DMS79 treated with DMSO at 0.1 percent for 48 hours (cell line): ENCODE measurements at regions not wholly inside any gene's neighbourhood (a gene's known extent, or its start where the extent isn't known, plus 50 kb on each side); places are given as distances from the start of the nearest gene placed in this dataset.

Experiments used
- DNase-seq: peaks from one replicate; lab custom pipeline; 2025; lab: John Stamatoyannopoulos, UW

- no peak for DNase-seq
Measured at GRCh38 chr11:101211407-101211975, 81.9 kb upstream of the PGR start.

DNA sequence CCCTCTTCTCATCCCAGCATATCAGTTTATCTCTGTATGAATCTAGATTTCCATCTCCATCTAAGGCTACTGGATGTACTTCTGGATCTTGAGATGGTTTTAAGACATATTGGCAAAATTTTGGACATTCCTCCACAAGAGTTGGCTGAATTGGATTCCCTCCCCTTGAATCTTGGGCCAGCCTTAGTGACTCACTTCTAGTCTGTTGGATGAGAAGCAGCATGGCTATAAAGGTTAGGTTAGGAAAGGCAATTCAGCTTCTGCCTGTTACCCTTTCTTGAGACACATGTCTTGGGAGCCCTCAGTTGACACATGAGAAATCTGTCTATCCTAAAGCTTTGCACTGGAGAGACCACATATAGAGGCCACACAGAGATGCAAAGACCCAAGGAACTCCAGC, 73.0 kb upstream of the PGR start:
- DNase-seq: no peak

DNA sequence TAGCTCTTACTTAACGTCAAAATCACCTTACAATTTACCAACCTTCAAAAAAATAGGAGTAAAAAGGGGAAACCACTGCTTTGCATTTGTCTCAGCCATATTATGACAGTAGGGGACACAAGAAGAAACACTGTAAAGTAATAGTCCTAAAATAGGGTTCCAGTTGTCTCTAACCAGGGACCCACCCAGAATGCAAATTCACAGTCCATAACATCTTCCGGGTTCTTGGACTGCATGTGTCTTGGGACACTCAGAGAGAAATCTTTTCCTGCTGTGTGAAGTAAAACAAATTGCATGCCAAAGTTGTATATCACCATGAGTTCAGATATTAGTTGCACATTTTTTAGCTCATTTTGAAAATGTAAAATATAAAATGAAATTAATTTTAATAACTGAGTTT, 69.8 kb upstream of the PGR start:
- no peak for DNase-seq

- no peak for DNase-seq
Measured at GRCh38 chr11:101195294-101195693, 65.7 kb upstream of the PGR start.

- DNase-seq: no peak
Measured at GRCh38 chr11:101188801-101189200, 59.2 kb upstream of the PGR start.

DNA sequence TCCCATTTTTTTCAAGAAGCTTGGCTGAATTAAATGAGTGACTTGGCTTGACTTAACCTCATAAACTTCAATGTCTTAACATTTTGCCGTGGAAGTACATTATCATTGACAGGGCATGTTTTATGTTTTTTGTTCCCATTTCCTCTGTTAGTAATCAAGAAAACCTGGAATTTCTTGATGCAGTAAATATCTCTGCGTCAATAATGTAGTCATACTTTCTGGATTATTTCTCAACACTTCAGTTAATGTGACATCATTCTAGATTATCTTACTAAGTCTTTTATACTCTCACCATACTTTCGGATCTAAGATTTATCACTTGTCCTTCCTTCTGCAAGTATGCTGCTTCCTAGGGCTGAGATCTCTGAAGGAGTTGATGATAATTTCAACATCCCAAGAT, 58.6 kb upstream of the PGR start:
- no peak for DNase-seq

DNA sequence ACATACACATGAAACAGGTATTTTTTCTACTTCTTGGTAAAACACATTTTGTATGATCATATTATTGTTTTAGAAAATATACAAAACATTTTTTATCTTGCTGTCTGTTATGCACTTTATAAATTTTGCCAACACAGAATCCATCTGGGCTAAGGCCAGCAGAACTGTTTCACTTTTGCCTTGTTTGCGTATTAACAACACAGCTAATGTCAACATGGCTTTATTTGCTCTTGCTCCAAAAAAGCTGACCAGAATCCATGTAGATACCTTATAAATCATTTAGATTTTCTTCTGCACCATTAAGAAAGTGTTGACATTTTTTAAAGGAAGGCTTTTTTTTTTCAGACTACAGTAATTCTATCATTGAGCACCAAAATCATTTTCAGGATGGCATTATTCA, 58.1 kb upstream of the PGR start:
- no peak for DNase-seq

DNA sequence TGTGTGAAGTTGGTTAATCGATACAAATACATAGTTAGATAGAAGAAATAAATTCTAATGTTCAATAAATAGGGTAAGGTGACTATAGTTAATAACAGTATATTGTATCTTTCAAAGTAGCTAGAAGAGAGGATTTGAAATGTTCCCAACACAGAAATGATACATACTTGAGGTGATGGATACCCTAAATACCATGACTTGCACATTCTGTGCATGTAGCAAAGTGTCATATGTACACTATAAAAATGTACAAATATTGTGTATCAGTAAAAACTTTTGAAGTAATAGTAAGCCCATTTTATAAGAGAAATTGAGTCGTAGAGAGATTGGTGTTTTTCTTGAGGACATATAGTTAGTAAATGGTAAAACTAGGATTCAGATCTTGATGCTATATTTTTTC, 56.4 kb upstream of the PGR start:
- no peak for DNase-seq

DNA sequence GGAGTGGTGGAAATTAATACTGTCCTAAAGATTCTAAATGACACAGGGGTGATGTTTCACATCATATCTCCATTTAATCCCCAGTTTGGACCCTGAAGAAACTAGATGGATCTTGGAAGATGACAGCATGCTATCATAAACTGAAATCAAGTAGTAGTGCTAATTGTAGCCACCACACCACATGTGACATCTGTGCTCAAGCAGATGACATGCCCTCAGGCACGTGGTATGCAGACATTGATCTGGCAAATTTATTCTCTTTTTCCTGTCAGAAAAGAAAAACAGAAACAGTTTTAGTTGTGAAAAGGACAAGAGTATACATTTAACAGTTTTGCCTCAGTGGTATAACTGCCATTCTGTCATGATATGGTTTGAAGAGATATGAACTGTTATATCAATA, 52.9 kb upstream of the PGR start:
- no peak for DNase-seq

DNA sequence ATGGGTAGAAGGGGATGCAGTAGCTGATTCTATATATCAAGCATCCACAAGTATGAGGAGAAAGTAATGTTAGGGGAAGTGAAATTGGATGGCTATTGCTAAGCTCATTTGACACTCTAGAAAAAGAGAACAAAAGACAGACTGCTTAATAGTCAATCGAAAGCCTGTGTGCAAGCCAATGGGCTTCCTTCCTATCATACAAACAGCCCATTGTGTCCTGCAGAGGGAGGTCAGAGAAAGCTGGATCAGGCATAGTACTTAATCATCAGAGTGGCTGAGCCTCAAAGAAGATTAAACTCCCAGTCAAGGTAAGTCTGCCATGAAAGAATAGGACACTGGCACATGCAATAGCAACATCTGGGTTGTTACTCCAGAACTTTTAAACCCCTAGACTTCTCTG, 50.9 kb upstream of the PGR start:
- DNase-seq: no peak
